GM18519 (cell line): ENCODE measurements at regions not wholly inside any gene's neighbourhood (a gene's known extent, or its start where the extent isn't known, plus 50 kb on each side); places are given as distances from the start of the nearest gene placed in this dataset.

Source experiments
- ATAC-seq: cut with Tn5 transposase; IDR thresholded peaks from one replicate; pipeline ENCODE4 v1.9.1; 2021; ENCODE audit warnings: mild to moderate bottlenecking, moderate library complexity; ENCODE audit not compliant: unreplicated experiment, low FRiP score

DNA sequence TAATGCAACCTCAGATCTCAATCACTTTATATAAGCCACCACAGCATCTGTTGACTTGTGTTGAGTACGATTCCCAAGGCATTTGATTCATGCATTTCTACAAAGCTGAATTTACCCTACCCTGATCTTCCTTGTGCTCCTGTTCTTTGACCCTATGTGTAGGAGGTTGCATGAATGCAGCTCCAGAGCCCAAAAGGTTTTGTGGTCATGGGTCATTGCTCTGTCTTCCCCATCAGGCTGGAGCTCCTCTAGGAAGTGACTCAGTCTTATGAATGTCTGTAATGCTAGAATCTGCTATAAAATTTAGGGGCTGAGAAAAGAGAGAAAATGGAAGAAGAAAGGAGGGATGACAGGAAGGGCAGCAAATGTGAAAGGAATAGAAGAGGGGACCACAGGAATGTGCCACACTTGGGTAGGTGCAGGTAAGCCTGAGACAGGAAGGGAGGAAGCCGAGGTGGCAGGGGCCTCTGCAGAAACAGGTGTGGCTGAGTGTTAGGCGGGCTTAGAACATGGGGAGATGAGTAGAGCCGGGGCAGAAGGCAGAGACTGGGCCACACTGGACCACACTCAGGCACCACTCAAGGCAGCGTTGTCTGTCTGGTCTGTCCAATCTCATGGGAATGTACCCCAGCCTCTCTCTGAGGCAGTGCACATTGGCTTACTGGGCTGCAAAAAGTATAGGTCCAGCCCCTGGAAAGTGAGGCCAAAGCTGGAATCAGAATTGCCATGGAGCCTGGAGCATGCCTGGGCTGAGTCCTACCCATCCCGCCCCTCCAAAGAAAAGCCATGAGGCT, 334.1 kb downstream of the BCL11B start:
- no peak for ATAC-seq

- no peak for ATAC-seq
Observed at GRCh38 chr14:98940693-98941437, 331.1 kb downstream of the BCL11B start.

DNA sequence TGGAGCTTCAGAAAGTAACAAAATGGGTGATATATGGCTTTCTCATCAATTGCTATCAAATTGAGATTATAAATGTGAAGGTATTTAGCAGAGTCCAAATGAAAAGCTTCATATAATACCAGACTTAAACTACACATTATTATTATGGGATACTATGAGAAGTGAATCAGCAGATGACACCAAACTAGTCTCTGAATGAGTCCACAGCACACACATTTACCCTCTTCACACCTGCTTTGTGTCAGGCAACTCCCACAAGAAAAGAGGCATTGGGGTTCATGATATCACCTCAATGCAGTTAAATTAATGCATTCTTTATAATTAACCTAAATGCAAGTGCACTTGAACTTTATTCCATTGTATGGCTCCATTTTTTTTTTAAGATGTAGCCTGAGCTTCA, 330.5 kb downstream of the BCL11B start:
- no peak for ATAC-seq

DNA sequence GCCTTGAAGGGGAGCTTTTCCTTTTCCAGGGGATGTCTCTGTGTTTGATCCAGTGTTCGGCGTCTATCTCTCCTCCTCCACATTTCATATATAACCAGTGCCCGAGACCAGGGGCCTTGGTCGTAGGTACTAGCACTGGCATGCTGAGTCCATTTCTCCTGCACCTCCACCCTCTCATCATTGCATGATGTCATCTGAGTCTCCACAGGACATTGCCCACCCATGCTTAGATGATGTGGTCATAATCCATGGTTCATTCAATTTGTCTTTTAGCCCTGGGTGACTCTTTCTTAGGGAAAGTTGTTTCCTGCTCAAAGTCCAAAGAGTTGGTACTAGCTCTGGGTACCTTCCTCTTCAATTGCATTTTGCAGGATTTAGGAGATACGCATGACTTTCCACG, 328.1 kb downstream of the BCL11B start:
- no peak for ATAC-seq

DNA sequence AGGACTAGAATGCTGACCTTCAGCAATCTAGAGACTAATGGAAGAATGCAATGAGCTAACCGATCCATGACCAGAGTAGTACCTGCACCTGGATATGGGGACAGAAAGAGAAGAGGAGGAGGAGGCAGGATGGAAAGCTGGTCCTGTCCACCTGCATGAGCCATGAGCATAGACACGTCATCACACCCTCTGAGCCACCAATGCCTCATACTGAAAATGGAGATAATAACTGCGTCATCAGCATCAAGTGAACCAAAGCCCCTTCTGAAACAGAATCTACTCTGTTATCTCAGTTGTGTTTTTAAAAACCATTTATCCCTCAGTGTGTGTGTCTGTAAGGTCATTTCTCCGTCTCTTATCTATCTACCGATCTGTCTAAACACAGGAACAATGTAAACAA, 327.0 kb downstream of the BCL11B start:
- ATAC-seq, result no peak

GRCh38 chr14:98945611-98946570, 326.1 kb downstream of the BCL11B start:
- no peak for ATAC-seq

GRCh38 chr14:98946940-98947339, 325.1 kb downstream of the BCL11B start:
- ATAC-seq, result no peak

- no peak for ATAC-seq
Observed at GRCh38 chr14:98947911-98948595, 323.9 kb downstream of the BCL11B start.

GRCh38 chr14:98949051-98949450, 322.9 kb downstream of the BCL11B start:
- ATAC-seq, result no peak

DNA sequence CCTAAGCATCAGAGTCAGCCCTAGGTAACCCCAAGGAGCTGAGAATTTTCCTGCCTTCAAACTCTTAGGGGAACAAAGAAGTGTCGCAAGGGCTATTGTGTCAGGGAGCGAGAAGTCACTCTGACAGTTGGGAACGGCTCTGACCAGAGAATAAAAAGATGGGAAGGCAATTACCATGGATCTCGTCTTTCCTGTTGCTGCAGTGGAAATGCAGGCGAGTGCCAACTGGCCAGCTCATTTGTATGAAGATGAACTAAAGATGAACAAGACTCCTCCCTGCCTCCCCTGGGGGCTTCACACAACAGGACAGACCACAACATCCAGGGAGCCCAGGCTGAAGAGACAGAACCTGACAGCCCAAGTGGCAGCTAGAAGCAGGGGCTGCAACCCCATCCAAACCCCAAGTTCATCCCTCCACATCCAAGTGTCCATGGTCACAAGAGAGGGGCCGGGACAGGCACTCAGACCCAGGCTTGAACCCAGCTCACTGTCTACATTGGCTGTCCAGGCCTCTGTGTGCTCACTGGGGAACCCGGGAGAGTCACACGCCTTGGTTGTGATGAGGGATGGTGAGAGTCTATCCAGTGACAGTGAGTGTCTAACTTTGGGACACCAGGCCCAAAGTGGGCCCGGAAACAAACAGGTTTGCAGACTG, 322.4 kb downstream of the BCL11B start:
- no peak for ATAC-seq

- no peak for ATAC-seq
Observed at GRCh38 chr14:98950353-98950895, 321.6 kb downstream of the BCL11B start.

GRCh38 chr14:98951031-98951430, 321.0 kb downstream of the BCL11B start:
- ATAC-seq, result no peak

DNA sequence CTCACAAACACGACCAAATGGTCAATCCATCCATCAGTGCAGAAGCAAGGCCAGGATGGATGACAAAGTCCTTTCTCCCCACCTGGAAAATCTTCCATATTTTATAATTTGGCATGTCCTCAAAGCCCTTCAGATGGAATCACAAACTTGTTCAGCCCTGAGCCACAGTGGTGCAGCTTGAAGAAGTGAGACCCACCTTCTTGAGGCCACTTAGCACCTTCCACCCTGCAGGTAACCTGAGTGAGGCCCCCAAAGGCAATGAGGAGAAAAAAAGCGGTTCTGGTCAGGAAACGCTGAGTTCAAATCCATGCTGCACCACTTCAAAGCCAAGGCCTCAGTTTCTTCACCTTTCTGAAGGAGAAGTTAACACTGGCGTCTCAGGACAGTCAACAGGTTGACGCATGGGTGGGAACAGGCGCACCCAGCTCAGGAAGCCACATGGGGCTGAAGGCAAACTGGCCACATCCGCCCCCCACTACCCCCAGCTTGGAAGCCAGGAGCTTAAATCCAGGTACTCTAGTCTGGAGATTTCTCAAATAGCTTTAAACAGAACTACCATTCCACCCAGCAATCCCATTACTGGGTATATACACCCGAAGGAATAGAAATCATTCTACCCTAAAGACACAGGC, 320.4 kb downstream of the BCL11B start:
- no peak for ATAC-seq

DNA sequence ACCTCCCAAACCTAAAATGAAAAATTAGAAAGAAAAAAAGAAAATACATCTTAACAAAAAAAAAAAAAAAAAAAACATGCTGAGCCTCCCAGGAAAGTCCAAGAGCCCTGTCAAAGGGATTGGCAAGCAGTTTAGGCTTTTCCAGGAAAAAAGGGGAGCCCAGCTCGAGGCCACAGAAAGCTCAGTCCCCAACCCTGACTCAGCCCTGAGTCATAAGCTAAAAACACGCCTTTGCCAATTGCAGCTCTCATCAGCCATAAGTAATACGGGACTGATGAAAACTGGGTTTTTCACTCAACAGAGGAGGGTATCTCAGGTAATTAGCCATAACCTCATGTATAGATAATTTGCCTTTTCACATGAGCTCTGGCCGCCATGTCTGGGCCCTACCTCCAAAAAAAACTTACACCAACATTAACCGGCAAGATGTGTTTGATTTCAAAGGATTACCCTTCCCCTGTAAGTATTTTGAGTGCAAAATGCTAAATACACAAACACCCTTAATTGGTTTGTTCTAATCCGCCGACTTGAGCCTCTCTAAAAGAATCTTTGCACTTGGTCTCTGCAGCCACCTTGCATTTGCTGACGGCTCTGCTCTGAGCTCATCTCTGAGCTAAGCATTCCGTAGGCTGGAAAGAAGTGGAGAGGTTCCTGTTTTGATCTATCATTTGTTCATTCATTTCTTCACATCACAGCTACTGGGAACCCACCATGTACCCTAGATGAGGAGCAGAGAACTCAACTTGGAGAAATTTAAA, 319.2 kb downstream of the BCL11B start:
- no peak for ATAC-seq

GRCh38 chr14:98953551-98954348, 318.2 kb downstream of the BCL11B start:
- ATAC-seq, result no peak

GRCh38 chr14:98954349-98955000, 317.5 kb downstream of the BCL11B start:
- no peak for ATAC-seq
